HEK293 (cell line): ENCODE measurements at regions not wholly inside any gene's neighbourhood (a gene's known extent, or its start where the extent isn't known, plus 50 kb on each side); places are given as distances from the start of the nearest gene placed in this dataset.

Experiments used
- CTCF ChIA-PET: fragments of 350-600 bp; formaldehyde crosslinking; extraction: SDS; loops from one replicate; lab custom pipeline; 2021; ENCODE audit warnings: antibody characterized with exemption; lab: Yijun Ruan, JAX
- POLR2A ChIA-PET: fragments of 300-600 bp; formaldehyde crosslinking; extraction: SDS; loops from one replicate; lab custom pipeline; 2020; ENCODE audit warnings: antibody characterized with exemption, inconsistent platforms; lab: Yijun Ruan, JAX
- H3K27ac ChIP-seq: fragments of 200-500 bp; sonication (Bioruptor generic); 2 replicates; pipeline ENCODE4 v1.5.1; 2014; ENCODE audit warnings: low read depth, low read length, control low read depth, inconsistent platforms; ENCODE audit errors: extremely low read depth
- H3K36me3 ChIP-seq, 2 experiments: fragments of 200-500 bp in 1 of 2; sonication (Bioruptor generic) in 1 of 2; 1 replicate in 1 of 2; 2 replicates in 1 of 2; pipeline ENCODE4 v1.5.1; 2014 to 2017; ENCODE audit warnings: inconsistent platforms in 2 of 2, low read length in 2 of 2; ENCODE audit not compliant: control insufficient read depth in 2 of 2, insufficient read depth in 1 of 2
- H3K4me1 ChIP-seq: fragments of 200-500 bp; sonication (Bioruptor generic); 2 replicates; pipeline ENCODE4 v1.5.1; 2014; ENCODE audit warnings: mild to moderate bottlenecking, low read length, inconsistent platforms; ENCODE audit not compliant: control insufficient read depth, insufficient read depth
- H3K4me3 ChIP-seq: 2 replicates; pipeline ENCODE4 v1.5.1; 2011; ENCODE audit warnings: low read depth, mild to moderate bottlenecking, control low read depth, low read length, moderate library complexity
- H3K9me3 ChIP-seq: fragments of 200-500 bp; sonication (Bioruptor generic); 2 replicates; pipeline ENCODE4 v1.5.1; 2014; ENCODE audit warnings: low read depth, low read length, inconsistent platforms; ENCODE audit not compliant: control insufficient read depth, insufficient read depth
- GFI1B ChIP-seq: fragments of 450-650 bp; formaldehyde crosslinking; IDR thresholded peaks from 2 replicates; pipeline ENCODE4 v1.5.1; 2016; ENCODE audit warnings: missing biosample characterization, missing genetic modification characterization
- GLI4 ChIP-seq: fragments of 450-650 bp; formaldehyde crosslinking; IDR thresholded peaks from 2 replicates; pipeline ENCODE4 v1.5.1; 2016; ENCODE audit warnings: missing biosample characterization, missing genetic modification characterization
- GLIS2 ChIP-seq: fragments of 450-650 bp; formaldehyde crosslinking; IDR thresholded peaks from 2 replicates; pipeline ENCODE4 v1.5.1; 2016; ENCODE audit warnings: missing biosample characterization, missing genetic modification characterization
- KLF1 ChIP-seq: fragments of 450-650 bp; formaldehyde crosslinking; IDR thresholded peaks from 2 replicates; pipeline ENCODE4 v1.5.1; 2016; ENCODE audit warnings: missing biosample characterization, missing genetic modification characterization
- RBAK ChIP-seq: fragments of 450-650 bp; formaldehyde crosslinking; IDR thresholded peaks from 2 replicates; pipeline ENCODE4 v1.5.1; 2016; ENCODE audit warnings: missing biosample characterization, missing genetic modification characterization
- ZBTB7A ChIP-seq: fragments of 450-650 bp; formaldehyde crosslinking; IDR thresholded peaks from 2 replicates; pipeline ENCODE4 v1.5.1; 2016; ENCODE audit warnings: low read depth, missing biosample characterization, missing genetic modification characterization
- ZFHX2 ChIP-seq: fragments of 450-650 bp; formaldehyde crosslinking; conservative IDR thresholded peaks from 2 replicates; pipeline ENCODE4 v1.5.1; 2016; ENCODE audit warnings: missing biosample characterization, missing genetic modification characterization
- ZNF10 ChIP-seq: fragments of 450-650 bp; formaldehyde crosslinking; IDR thresholded peaks from 2 replicates; pipeline ENCODE4 v1.5.1; 2017; ENCODE audit warnings: missing biosample characterization, missing genetic modification characterization
- ZNF132 ChIP-seq: fragments of 450-650 bp; formaldehyde crosslinking; IDR thresholded peaks from 2 replicates; pipeline ENCODE4 v1.5.1; 2017; ENCODE audit warnings: missing biosample characterization, missing genetic modification characterization, borderline replicate concordance
- ZNF155 ChIP-seq: fragments of 450-650 bp; formaldehyde crosslinking; IDR thresholded peaks from 2 replicates; pipeline ENCODE4 v1.5.1; 2016; ENCODE audit warnings: missing biosample characterization, missing genetic modification characterization
- ZNF169 ChIP-seq: fragments of 450-650 bp; formaldehyde crosslinking; IDR thresholded peaks from 2 replicates; pipeline ENCODE4 v1.5.1; 2016; ENCODE audit warnings: missing biosample characterization, missing genetic modification characterization
- ZNF19 ChIP-seq: fragments of 450-650 bp; formaldehyde crosslinking; IDR thresholded peaks from 2 replicates; pipeline ENCODE4; 2016; ENCODE audit warnings: missing biosample characterization, missing genetic modification characterization, low read depth
- ZNF211 ChIP-seq: fragments of 450-650 bp; formaldehyde crosslinking; IDR thresholded peaks from 2 replicates; pipeline ENCODE4 v1.5.1; 2016; ENCODE audit warnings: low read depth, missing biosample characterization, missing genetic modification characterization
- ZNF223 ChIP-seq: fragments of 450-650 bp; formaldehyde crosslinking; IDR thresholded peaks from 2 replicates; pipeline ENCODE4 v1.5.1; 2016; ENCODE audit warnings: missing biosample characterization, missing genetic modification characterization
- ZNF23 ChIP-seq: fragments of 450-650 bp; formaldehyde crosslinking; IDR thresholded peaks from 2 replicates; pipeline ENCODE4 v1.5.1; 2016; ENCODE audit warnings: missing biosample characterization, missing genetic modification characterization, borderline replicate concordance
- ZNF248 ChIP-seq: fragments of 450-650 bp; formaldehyde crosslinking; IDR thresholded peaks from 2 replicates; pipeline ENCODE4 v1.5.1; 2017; ENCODE audit warnings: missing biosample characterization, missing genetic modification characterization
- ZNF549 ChIP-seq: fragments of 450-650 bp; IDR thresholded peaks from 2 replicates; pipeline ENCODE4 v1.5.1; 2018; ENCODE audit warnings: missing biosample characterization, missing genetic modification characterization, mild to moderate bottlenecking, inconsistent platforms, moderate library complexity
- ZNF555 ChIP-seq: fragments of 450-650 bp; formaldehyde crosslinking; conservative IDR thresholded peaks from 2 replicates; pipeline ENCODE4 v1.5.1; 2017; ENCODE audit warnings: missing biosample characterization, mild to moderate bottlenecking, missing genetic modification characterization, inconsistent platforms
- ZNF558 ChIP-seq: fragments of 450-650 bp; formaldehyde crosslinking; IDR thresholded peaks from 2 replicates; pipeline ENCODE4 v1.5.1; 2016; ENCODE audit warnings: missing biosample characterization, missing genetic modification characterization
- ZNF561 ChIP-seq: fragments of 450-650 bp; IDR thresholded peaks from 2 replicates; pipeline ENCODE4 v1.5.1; 2018; ENCODE audit warnings: missing biosample characterization, missing genetic modification characterization, borderline replicate concordance
- ZNF621 ChIP-seq: fragments of 450-650 bp; formaldehyde crosslinking; IDR thresholded peaks from 2 replicates; pipeline ENCODE4 v1.5.1; 2017; ENCODE audit warnings: missing biosample characterization, missing genetic modification characterization
- ZNF629 ChIP-seq: fragments of 450-650 bp; formaldehyde crosslinking; IDR thresholded peaks from 2 replicates; pipeline ENCODE4 v1.5.1; 2017; ENCODE audit warnings: missing biosample characterization, missing genetic modification characterization
- ZNF654 ChIP-seq: fragments of 450-650 bp; formaldehyde crosslinking; IDR thresholded peaks from 2 replicates; pipeline ENCODE4 v1.5.1; 2016; ENCODE audit warnings: low read depth, missing biosample characterization, missing genetic modification characterization
- ZNF768 ChIP-seq: fragments of 450-650 bp; formaldehyde crosslinking; IDR thresholded peaks from 2 replicates; pipeline ENCODE4 v1.5.1; 2018; ENCODE audit warnings: missing biosample characterization, mild to moderate bottlenecking, missing genetic modification characterization
- ZNF791 ChIP-seq: fragments of 450-650 bp; formaldehyde crosslinking; IDR thresholded peaks from 2 replicates; pipeline ENCODE4 v1.5.1; 2016; ENCODE audit warnings: missing biosample characterization, missing genetic modification characterization
- TF ChIP-seq, protein P1 (sequence below): fragments of 450-650 bp; formaldehyde crosslinking; IDR thresholded peaks from 2 replicates; pipeline ENCODE4 v1.5.1; 2016; ENCODE audit warnings: missing biosample characterization, missing genetic modification characterization
- TF ChIP-seq, protein P2 (sequence below): fragments of 450-650 bp; formaldehyde crosslinking; IDR thresholded peaks from 2 replicates; pipeline ENCODE4 v1.5.1; 2017; ENCODE audit warnings: missing biosample characterization, missing genetic modification characterization
- TF ChIP-seq, protein P3 (sequence below): fragments of 450-650 bp; formaldehyde crosslinking; IDR thresholded peaks from 2 replicates; pipeline ENCODE4 v1.5.1; 2016; ENCODE audit warnings: missing biosample characterization, missing genetic modification characterization
- TF ChIP-seq, protein P4 (sequence below): fragments of 450-650 bp; formaldehyde crosslinking; IDR thresholded peaks from 2 replicates; pipeline ENCODE4 v1.5.1; 2017; ENCODE audit warnings: missing biosample characterization, missing genetic modification characterization

DNA sequence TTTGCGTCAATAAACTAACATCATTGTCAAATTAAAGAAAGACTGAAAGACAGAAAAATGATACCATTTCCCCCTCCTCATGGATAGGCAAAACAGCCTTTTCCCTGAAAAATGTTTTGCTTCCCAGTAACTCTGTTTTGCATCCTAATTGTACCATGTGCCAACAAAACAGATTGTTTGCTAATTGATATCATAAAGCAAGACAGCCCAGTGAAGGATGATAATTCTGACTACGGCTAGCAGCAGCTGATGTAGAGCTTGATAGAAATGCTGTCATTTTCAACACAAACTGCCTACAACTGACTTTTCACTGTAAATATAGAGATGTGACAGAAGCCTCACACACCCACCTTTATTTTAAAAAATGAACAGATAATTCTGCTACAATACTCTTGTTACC lies 1061.6 kb downstream of the HACE1 start:
- TF ChIP-seq ZNF549 (no peak), ZNF10 (tag by site-specific recombination) (no peak), ZNF561 (tag by site-specific recombination) (no peak), ZNF629 (no peak), ZNF558 (tag by site-specific recombination) (no peak), ZNF791 (tag by site-specific recombination) (no peak), RBAK (tag by site-specific recombination) (no peak), GFI1B (tag by site-specific recombination) (no peak), ZNF621 (tag by site-specific recombination) (no peak)
- TF ChIP-seq, protein P1, sequence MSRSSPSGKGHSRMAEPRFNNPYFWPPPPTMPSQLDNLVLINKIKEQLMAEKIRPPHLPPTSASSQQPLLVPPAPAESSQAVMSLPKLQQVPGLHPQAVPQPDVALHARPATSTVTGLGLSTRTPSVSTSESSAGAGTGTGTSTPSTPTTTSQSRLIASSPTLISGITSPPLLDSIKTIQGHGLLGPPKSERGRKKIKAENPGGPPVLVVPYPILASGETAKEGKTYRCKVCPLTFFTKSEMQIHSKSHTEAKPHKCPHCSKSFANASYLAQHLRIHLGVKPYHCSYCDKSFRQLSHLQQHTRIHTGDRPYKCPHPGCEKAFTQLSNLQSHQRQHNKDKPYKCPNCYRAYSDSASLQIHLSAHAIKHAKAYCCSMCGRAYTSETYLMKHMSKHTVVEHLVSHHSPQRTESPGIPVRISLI (tag by site-specific recombination), result no peak
- Histone ChIP-seq H3K4me1 (no peaks in the 10 kb centered on the region), H3K9me3 (no peaks in the 10 kb centered on the region), H3K4me3 (no peak overlapping the region), H3K36me3 (no peaks in the 10 kb centered on the region), H3K27ac (no peak overlapping the region)
- ChIA-PET CTCF (interaction anchor here (0.6 to 1.5 kb wide), 13 partner anchors 10 to 1152 kb away, joined by 3 to 9 read pairs (median 3); no protein-coding TSS in a partner anchor), POLR2A (interaction anchor here (0.7 kb wide), 1 partner anchor 1566 kb away, joined by 4 read pairs; no protein-coding TSS in a partner anchor)

DNA sequence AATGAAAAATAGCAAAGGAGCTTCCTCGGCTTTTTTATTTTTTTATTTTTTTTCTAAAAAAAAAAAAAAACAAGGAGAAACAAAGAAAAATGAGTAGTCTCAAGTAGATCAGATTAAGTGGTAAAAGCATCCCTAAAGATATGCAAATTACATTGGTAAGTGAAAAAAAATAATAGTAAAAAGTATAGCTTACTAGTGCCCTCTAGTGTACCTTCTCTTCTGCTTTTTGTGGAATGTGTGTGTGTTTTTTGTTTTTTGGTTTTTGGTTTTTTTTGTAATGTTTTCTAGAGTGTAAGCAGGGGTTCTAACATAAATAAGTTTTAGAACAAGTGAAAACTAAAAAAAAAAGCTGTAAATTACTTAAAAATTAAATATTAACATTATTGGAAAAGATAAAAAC lies 1062.0 kb downstream of the HACE1 start:
- H3K4me3 ChIP-seq, result no peak overlapping the region
- H3K9me3 ChIP-seq, result no peaks in the 10 kb centered on the region
- CTCF ChIA-PET, result interaction anchor here (0.5 to 1.5 kb wide), 18 partner anchors 9 to 1151 kb away, joined by 3 to 9 read pairs (median 4); no protein-coding TSS in a partner anchor
- POLR2A ChIA-PET, result interaction anchor here (0.7 kb wide), 1 partner anchor 1566 kb away, joined by 4 read pairs; no protein-coding TSS in a partner anchor
- no peaks in the 10 kb centered on the region for H3K36me3 ChIP-seq
- no peaks in the 10 kb centered on the region for H3K4me1 ChIP-seq
- no peak overlapping the region for H3K27ac ChIP-seq
- TF ChIP-seq ZNF768 (tag by site-specific recombination) (no peak), ZNF248 (tag by site-specific recombination) (no peak), ZNF654 (tag by site-specific recombination) (peak; percentile 61), KLF1 (tag by site-specific recombination) (no peak), ZNF169 (tag by site-specific recombination) (no peak), ZNF19 (tag by site-specific recombination) (no peak)
- TF ChIP-seq, all 188 proteins: peak for 1

DNA sequence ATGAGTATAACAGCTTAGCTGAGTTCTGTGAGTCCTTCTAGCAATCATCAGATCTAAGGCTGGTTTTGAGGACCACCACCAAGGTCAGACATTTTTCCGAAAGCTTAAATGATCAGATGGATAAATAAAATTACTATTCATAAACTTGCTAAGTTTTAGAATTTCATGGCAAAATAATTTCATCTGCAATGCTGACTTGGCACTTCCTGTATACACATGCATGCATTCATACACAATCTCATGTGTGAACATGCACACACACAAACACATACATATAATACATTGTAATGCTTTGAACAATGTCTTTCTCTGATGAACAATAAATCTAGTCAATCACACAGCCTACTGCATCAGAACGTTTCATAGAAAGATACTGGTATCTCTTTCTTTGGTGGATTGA lies 1068.3 kb downstream of the HACE1 start:
- Histone ChIP-seq H3K36me3 (no peaks in the 10 kb centered on the region), H3K27ac (no peak overlapping the region), H3K4me1 (no peaks in the 10 kb centered on the region), H3K4me3 (no peak overlapping the region), H3K9me3 (no peaks in the 10 kb centered on the region)
- ChIA-PET POLR2A (no interaction called here), CTCF (no interaction called here)
- TF ChIP-seq, protein P2, sequence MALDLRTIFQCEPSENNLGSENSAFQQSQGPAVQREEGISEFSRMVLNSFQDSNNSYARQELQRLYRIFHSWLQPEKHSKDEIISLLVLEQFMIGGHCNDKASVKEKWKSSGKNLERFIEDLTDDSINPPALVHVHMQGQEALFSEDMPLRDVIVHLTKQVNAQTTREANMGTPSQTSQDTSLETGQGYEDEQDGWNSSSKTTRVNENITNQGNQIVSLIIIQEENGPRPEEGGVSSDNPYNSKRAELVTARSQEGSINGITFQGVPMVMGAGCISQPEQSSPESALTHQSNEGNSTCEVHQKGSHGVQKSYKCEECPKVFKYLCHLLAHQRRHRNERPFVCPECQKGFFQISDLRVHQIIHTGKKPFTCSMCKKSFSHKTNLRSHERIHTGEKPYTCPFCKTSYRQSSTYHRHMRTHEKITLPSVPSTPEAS (tag by site-specific recombination), result no peak
- TF ChIP-seq ZBTB7A, result no peak
- TF ChIP-seq ZNF132 (tag by site-specific recombination), result no peak
- TF ChIP-seq ZNF555, result no peak
- no peak for TF ChIP-seq ZNF23 (tag by site-specific recombination)
- TF ChIP-seq, protein P3, sequence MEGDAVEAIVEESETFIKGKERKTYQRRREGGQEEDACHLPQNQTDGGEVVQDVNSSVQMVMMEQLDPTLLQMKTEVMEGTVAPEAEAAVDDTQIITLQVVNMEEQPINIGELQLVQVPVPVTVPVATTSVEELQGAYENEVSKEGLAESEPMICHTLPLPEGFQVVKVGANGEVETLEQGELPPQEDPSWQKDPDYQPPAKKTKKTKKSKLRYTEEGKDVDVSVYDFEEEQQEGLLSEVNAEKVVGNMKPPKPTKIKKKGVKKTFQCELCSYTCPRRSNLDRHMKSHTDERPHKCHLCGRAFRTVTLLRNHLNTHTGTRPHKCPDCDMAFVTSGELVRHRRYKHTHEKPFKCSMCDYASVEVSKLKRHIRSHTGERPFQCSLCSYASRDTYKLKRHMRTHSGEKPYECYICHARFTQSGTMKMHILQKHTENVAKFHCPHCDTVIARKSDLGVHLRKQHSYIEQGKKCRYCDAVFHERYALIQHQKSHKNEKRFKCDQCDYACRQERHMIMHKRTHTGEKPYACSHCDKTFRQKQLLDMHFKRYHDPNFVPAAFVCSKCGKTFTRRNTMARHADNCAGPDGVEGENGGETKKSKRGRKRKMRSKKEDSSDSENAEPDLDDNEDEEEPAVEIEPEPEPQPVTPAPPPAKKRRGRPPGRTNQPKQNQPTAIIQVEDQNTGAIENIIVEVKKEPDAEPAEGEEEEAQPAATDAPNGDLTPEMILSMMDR (tag by site-specific recombination), result no peak
- TF ChIP-seq GLI4 (tag by site-specific recombination), result no peak
- TF ChIP-seq GLIS2 (tag by site-specific recombination), result no peak
- TF ChIP-seq RBAK (tag by site-specific recombination), result no peak
- TF ChIP-seq ZFHX2, result no peak
- TF ChIP-seq ZNF223 (tag by site-specific recombination), result no peak
- TF ChIP-seq ZNF211 (tag by site-specific recombination), result no peak
- TF ChIP-seq, protein P4, sequence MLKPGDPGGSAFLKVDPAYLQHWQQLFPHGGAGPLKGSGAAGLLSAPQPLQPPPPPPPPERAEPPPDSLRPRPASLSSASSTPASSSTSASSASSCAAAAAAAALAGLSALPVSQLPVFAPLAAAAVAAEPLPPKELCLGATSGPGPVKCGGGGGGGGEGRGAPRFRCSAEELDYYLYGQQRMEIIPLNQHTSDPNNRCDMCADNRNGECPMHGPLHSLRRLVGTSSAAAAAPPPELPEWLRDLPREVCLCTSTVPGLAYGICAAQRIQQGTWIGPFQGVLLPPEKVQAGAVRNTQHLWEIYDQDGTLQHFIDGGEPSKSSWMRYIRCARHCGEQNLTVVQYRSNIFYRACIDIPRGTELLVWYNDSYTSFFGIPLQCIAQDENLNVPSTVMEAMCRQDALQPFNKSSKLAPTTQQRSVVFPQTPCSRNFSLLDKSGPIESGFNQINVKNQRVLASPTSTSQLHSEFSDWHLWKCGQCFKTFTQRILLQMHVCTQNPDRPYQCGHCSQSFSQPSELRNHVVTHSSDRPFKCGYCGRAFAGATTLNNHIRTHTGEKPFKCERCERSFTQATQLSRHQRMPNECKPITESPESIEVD, result no peak
- TF ChIP-seq ZNF155, result no peak
